Stimulated activated naive B cell treated with anti-CD40 and anti-IgM and Interleukin-4, amounts not matched to agents 10 μg/mL and 1 μg/mL and 100 μg/mL, for 72 hours (primary cell): ENCODE measurements at regions not wholly inside any gene's neighbourhood (a gene's known extent, or its start where the extent isn't known, plus 50 kb on each side); places are given as distances from the start of the nearest gene placed in this dataset.

Source experiments
- ATAC-seq, 2 donors: fragments of 150-1000 bp; cut with Tn5 transposase; replicated peaks; 2 replicates each; pipeline ENCODE4 v1.10.0; 2021; ENCODE audit warnings: moderate library complexity in 1 of 2
- DNase-seq: peaks from one replicate; pipeline ENCODE4 v3.0.0; 2021
- H3K27ac Mint-ChIP-seq: one replicate; pipeline ENCODE4 v1.8.0; 2022; ENCODE audit warnings: mild to moderate bottlenecking, mixed read lengths
- H3K27me3 Mint-ChIP-seq, 2 donors: one replicate each; pipeline ENCODE4 v1.8.0; 2022; ENCODE audit warnings: mixed read lengths in 2 of 2
- H3K36me3 Mint-ChIP-seq, 2 donors: one replicate each; pipeline ENCODE4 v1.8.0; 2022; ENCODE audit warnings: mixed read lengths in 2 of 2, mild to moderate bottlenecking in 1 of 2
- H3K4me1 Mint-ChIP-seq, 2 donors: one replicate each; pipeline ENCODE4 v1.8.0; 2022; ENCODE audit warnings: mixed read lengths in 2 of 2, mild to moderate bottlenecking in 1 of 2
- H3K4me3 Mint-ChIP-seq, 2 donors: one replicate each; pipeline ENCODE4 v1.8.0; 2022; ENCODE audit warnings: mild to moderate bottlenecking in 2 of 2, mixed read lengths in 2 of 2, moderate library complexity in 1 of 2
- H3K9me3 Mint-ChIP-seq, 2 donors: one replicate each; pipeline ENCODE4 v1.8.0; 2022; ENCODE audit warnings: mixed read lengths in 2 of 2, mild to moderate bottlenecking in 1 of 2

DNA sequence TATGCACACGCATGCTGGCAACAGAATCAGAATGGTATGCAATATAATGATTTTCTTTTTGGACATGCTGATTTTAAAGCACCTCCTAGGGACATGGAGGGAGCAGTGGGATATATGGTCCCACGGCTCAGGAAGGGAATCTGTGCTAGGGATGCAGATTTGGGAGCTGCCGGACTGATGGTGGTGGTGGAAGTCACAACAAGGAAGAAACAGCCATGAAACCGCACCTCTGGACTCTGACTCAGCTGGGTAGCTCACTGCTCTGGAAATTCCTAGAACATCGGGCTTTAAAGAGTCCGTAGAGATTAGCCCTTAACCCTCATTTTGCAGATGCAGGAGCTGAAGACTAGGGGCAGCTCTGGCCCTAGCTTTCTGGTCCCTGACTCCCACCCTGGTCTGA, 364.3 kb upstream of the KLHL29 start:
- H3K4me3 Mint-ChIP-seq: no peak overlapping the region
- no peaks in the 10 kb centered on the region for H3K4me1 Mint-ChIP-seq
- ATAC-seq: no peak
- H3K36me3 Mint-ChIP-seq: no peaks in the 10 kb centered on the region
- no peak overlapping the region for H3K27ac Mint-ChIP-seq
- peaks cover 0 to 1% of the 10 kb centered on the region in 2 donors for H3K9me3 Mint-ChIP-seq
- DNase-seq: no peak
- no peaks in the 10 kb centered on the region for H3K27me3 Mint-ChIP-seq

DNA sequence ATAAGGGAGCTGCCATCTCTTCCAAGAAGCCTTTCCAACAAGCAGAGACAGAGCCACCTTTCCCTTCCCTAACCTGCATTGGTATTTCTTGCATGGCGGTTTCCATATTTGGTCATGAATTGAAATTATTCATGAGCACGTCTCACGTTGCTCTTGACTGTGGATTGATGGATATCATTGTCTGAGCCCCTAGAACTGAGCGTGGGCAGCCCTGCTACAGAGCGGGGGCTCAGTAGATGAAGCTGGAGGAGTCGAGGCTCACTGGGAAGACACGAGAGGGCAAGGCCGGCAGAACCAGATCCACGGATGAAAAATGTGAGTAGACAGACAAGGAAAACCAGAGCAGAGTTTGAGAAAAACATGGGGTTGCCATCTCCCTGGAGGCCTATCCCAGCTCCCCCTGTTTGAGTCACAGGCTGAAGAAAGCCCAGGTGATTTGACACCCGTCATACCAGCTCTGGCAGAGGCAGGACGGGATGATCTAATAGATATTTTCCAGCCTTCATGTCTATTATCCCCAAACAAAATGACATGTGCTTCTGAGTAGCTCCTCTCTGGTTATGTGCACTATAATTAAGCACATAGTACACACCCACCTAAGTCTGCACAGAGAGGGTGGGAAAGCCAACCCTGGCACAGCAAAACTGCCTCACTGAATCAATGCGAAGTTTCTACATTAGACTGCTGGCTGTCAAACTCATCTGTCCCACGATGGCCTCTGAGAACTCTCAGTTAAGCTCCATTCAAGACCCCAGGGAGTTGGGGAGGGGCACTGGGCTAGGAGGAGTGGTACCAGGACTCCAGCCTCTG, 363.5 kb upstream of the KLHL29 start:
- H3K4me3 Mint-ChIP-seq: no peak overlapping the region
- H3K9me3 Mint-ChIP-seq: peaks cover 0 to 1% of the 10 kb centered on the region in 2 donors
- ATAC-seq: no peak
- DNase-seq: no peak
- H3K36me3 Mint-ChIP-seq: no peaks in the 10 kb centered on the region
- no peaks in the 10 kb centered on the region for H3K27me3 Mint-ChIP-seq
- no peaks in the 10 kb centered on the region for H3K4me1 Mint-ChIP-seq
- no peak overlapping the region for H3K27ac Mint-ChIP-seq

- H3K9me3 Mint-ChIP-seq: peaks cover 0 to 1% of the 10 kb centered on the region in 2 donors
- H3K4me3 Mint-ChIP-seq: no peak overlapping the region
- ATAC-seq: no peak
- no peaks in the 10 kb centered on the region for H3K36me3 Mint-ChIP-seq
- DNase-seq: no peak
- peaks cover 0 to 8% of the 10 kb centered on the region in 2 donors for H3K27me3 Mint-ChIP-seq
- no peak overlapping the region for H3K27ac Mint-ChIP-seq
- H3K4me1 Mint-ChIP-seq: no peaks in the 10 kb centered on the region
Observed at GRCh38 chr2:23023722-23024121, 361.3 kb upstream of the KLHL29 start.

DNA sequence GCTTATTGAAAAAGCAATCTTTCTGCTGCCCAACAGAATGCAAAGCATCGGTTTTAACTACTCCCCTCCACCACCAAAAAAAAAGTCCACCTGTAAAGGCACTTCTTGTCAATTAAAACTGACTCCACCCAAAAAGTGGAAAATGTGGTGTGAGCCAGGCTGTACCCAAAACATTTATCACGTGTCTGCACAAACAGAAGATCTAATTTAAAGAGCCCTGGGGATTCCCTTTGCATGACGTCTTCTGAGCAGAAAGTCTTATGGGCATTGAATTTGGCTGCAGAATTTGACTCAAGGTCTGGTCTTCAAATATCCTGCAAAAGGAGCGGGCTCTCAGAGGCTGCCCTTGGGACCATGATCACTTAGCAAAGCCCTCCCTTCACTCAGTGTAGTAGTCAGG, 358.3 kb upstream of the KLHL29 start:
- Mint-ChIP-seq H3K27me3 (peaks cover 0 to 8% of the 10 kb centered on the region in 2 donors), H3K27ac (no peak overlapping the region), H3K4me1 (no peaks in the 10 kb centered on the region), H3K9me3 (peaks cover 1% of the 10 kb centered on the region in 2 donors), H3K4me3 (no peak overlapping the region), H3K36me3 (no peaks in the 10 kb centered on the region)
- no peak for DNase-seq
- ATAC-seq: no peak

GRCh38 chr2:23027396-23027795, 357.6 kb upstream of the KLHL29 start:
- peaks cover 1 to 4% of the 10 kb centered on the region in 2 donors for H3K9me3 Mint-ChIP-seq
- no peak for DNase-seq
- no peak overlapping the region for H3K4me3 Mint-ChIP-seq
- peaks cover 0 to 8% of the 10 kb centered on the region in 2 donors for H3K27me3 Mint-ChIP-seq
- no peak overlapping the region for H3K27ac Mint-ChIP-seq
- H3K36me3 Mint-ChIP-seq: no peaks in the 10 kb centered on the region
- no peaks in the 10 kb centered on the region for H3K4me1 Mint-ChIP-seq
- ATAC-seq: no peak

- peaks cover 0 to 8% of the 10 kb centered on the region in 2 donors for H3K27me3 Mint-ChIP-seq
- no peaks in the 10 kb centered on the region for H3K4me1 Mint-ChIP-seq
- DNase-seq (no peak), ATAC-seq (no peak)
- H3K9me3 Mint-ChIP-seq: peaks cover 1 to 4% of the 10 kb centered on the region in 2 donors
- no peak overlapping the region for H3K27ac Mint-ChIP-seq
- no peak overlapping the region for H3K4me3 Mint-ChIP-seq
- no peaks in the 10 kb centered on the region for H3K36me3 Mint-ChIP-seq
Observed at GRCh38 chr2:23028106-23028505, 356.9 kb upstream of the KLHL29 start.

DNA sequence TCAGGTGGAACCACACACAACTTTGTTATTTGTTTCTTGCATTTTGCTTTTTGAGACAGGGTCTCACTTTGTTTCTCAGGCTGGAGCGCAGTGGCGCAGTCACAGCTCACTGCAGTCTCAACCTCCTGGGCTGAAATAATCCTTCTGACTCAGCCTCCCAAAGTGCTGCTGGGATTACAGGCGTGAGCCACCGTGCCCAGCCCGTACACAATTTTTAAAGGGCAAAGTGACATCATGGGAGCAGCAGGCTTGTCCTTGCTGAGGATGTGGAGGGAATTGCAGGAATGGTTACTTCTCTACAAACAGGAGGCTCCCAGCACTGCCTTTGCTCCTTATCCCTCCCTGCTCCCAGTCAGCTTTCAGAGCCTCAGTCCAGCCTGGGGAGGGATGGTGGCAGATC, 355.9 kb upstream of the KLHL29 start:
- ATAC-seq: no peak
- no peak overlapping the region for H3K27ac Mint-ChIP-seq
- H3K4me1 Mint-ChIP-seq: no peaks in the 10 kb centered on the region
- H3K4me3 Mint-ChIP-seq: no peak overlapping the region
- H3K36me3 Mint-ChIP-seq: no peaks in the 10 kb centered on the region
- peaks cover 3 to 4% of the 10 kb centered on the region in 2 donors for H3K9me3 Mint-ChIP-seq
- DNase-seq: no peak
- H3K27me3 Mint-ChIP-seq: peaks cover 0 to 8% of the 10 kb centered on the region in 2 donors

- H3K27ac Mint-ChIP-seq: no peak overlapping the region
- H3K9me3 Mint-ChIP-seq: peaks cover 2 to 4% of the 10 kb centered on the region in 2 donors
- H3K4me1 Mint-ChIP-seq: no peaks in the 10 kb centered on the region
- H3K36me3 Mint-ChIP-seq: no peaks in the 10 kb centered on the region
- peaks cover 0 to 8% of the 10 kb centered on the region in 2 donors for H3K27me3 Mint-ChIP-seq
- DNase-seq: no peak
- no peak for ATAC-seq
- no peak overlapping the region for H3K4me3 Mint-ChIP-seq
Observed at GRCh38 chr2:23029951-23030350, 355.0 kb upstream of the KLHL29 start.

DNA sequence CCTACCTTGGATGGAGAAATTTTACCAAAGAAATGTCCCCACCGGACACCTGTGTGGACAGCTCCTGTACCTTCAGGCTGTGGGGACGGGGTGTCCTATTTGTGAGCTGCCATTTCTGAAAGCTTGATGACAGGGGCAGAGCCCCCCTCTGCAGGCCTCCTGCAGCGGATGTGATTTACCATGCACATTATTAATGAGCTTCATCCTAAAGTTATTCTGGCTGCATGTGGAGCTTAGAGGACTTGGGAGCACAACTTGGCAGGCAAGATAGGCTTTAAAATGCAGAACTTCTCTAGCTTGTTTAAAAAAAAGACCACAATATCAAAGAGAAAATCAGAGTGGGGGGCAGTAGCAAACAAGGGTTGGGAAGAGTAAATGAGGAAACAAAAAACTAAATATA, 350.0 kb upstream of the KLHL29 start:
- Mint-ChIP-seq H3K9me3 (peaks cover 4% of the 10 kb centered on the region in 2 donors), H3K27ac (no peak overlapping the region), H3K4me1 (no peaks in the 10 kb centered on the region), H3K36me3 (no peaks in the 10 kb centered on the region), H3K27me3 (no peaks in the 10 kb centered on the region), H3K4me3 (no peak overlapping the region)
- DNase-seq (no peak), ATAC-seq (no peak)

DNA sequence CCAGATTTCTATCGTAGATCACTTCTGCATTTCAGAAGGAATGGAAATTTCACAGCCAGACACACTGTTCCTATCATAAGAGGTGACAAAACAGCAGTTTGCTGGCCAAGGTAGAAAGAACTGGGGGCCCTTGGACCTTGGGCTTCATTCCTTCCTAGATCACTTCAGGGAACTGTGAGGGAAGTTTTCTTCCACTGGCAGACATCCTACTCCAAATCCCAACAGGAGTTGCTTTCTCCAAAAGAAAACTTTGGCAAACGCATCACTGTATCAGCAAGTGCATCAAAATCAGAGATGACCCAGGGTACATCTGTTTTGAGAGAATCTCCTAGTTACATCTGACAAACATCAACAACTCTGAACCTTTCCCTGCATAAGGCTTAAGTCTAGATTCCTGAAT, 348.4 kb upstream of the KLHL29 start:
- Mint-ChIP-seq H3K9me3 (peaks cover 3 to 4% of the 10 kb centered on the region in 2 donors), H3K27me3 (peaks cover 0 to 3% of the 10 kb centered on the region in 2 donors), H3K4me3 (no peak overlapping the region), H3K36me3 (no peaks in the 10 kb centered on the region), H3K4me1 (no peaks in the 10 kb centered on the region), H3K27ac (no peak overlapping the region)
- no peak for DNase-seq
- ATAC-seq: no peak

- ATAC-seq (no peak), DNase-seq (no peak)
- H3K4me1 Mint-ChIP-seq: no peaks in the 10 kb centered on the region
- peaks cover 0 to 6% of the 10 kb centered on the region in 2 donors for H3K27me3 Mint-ChIP-seq
- no peak overlapping the region for H3K4me3 Mint-ChIP-seq
- no peak overlapping the region for H3K27ac Mint-ChIP-seq
- no peaks in the 10 kb centered on the region for H3K36me3 Mint-ChIP-seq
- H3K9me3 Mint-ChIP-seq: peaks cover 0 to 4% of the 10 kb centered on the region in 2 donors
Observed at GRCh38 chr2:23037596-23037995, 347.4 kb upstream of the KLHL29 start.

GRCh38 chr2:23041443-23041842, 343.5 kb upstream of the KLHL29 start:
- peaks cover 0 to 3% of the 10 kb centered on the region in 2 donors for H3K9me3 Mint-ChIP-seq
- no peak overlapping the region for H3K4me3 Mint-ChIP-seq
- peaks cover 0 to 6% of the 10 kb centered on the region in 2 donors for H3K27me3 Mint-ChIP-seq
- H3K27ac Mint-ChIP-seq: no peak overlapping the region
- DNase-seq (no peak), ATAC-seq (peak in 1 of 2 donors; percentile 21)
- H3K36me3 Mint-ChIP-seq: no peaks in the 10 kb centered on the region
- no peaks in the 10 kb centered on the region for H3K4me1 Mint-ChIP-seq

DNA sequence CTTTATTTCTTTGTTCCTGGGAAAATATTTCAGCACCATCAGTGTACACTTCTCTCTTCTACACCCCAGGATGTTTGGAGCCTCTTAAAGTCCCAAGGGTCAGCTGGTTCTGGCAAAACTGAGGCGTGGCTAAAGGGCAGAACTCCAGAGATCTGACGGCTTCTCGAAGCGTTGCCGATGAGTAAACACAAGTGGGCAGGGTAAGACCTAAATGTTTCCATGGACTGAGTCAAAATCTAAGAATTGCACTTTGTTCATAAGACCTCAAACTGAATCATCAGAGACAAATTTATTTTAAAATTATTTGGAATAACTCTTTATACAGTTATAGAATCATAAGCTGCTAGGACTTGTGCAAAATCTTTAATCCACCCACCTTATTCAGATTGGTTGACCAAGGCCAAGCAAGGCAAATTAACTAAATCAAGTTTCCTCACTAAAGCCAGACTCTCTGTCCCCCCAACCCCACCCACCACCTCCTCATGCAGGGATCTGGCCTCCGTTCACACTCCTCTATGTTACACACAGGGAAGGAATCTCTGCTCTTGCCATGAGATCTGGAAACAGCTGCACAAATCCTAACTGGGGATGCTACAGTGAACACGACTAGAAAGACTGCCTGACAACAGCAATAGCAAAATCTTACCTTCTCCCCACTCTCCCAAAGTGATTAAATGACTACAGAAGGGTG, 342.6 kb upstream of the KLHL29 start:
- Mint-ChIP-seq H3K4me3 (no peak overlapping the region), H3K9me3 (peaks cover 0 to 3% of the 10 kb centered on the region in 2 donors), H3K36me3 (no peaks in the 10 kb centered on the region), H3K4me1 (no peaks in the 10 kb centered on the region), H3K27ac (no peak overlapping the region), H3K27me3 (peaks cover 0 to 6% of the 10 kb centered on the region in 2 donors)
- DNase-seq (no peak), ATAC-seq (no peak)

DNA sequence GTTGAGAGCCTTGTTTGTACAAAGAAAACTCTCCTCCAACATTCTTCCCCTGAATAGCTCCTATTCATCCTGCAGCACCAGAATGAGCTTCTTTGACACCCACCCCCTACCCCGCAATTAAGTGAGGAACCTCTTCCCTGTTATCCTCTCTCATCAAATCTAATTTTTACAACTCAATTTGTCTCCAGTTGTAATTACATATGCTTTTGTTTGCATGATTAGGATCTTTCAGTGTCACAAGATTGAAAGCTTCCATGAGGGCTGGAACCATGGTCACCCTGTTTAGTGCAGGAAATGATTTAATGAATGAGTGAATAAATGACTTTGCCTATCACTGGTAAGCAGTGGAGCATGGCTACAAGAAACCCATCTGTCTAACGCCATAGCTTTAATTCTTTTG, 334.6 kb upstream of the KLHL29 start:
- DNase-seq (no peak), ATAC-seq (no peak)
- Mint-ChIP-seq H3K36me3 (no peaks in the 10 kb centered on the region), H3K4me1 (no peaks in the 10 kb centered on the region), H3K4me3 (no peak overlapping the region), H3K27me3 (no peaks in the 10 kb centered on the region), H3K27ac (no peak overlapping the region), H3K9me3 (peaks cover 1 to 3% of the 10 kb centered on the region in 2 donors)

DNA sequence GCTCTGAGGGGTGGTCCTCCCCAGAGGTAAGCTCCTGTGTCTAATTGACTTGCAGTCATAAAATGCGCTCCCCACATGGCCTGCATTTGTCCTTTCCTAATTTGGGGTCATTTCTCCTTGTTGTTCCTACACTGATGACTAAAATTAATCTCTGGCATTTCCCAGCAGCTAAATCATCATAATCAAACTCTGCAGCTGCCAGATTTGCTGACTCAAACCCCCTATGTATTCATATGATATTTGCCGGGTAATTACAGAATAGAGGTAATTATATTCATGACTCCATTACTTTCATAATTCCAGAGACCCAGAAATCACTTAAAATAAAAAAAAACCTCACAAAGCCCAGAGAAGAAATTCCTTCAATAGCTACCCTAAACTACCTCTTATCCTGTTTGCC, 331.4 kb upstream of the KLHL29 start:
- Mint-ChIP-seq H3K27ac (no peak overlapping the region), H3K4me1 (no peaks in the 10 kb centered on the region), H3K9me3 (peaks cover 1 to 3% of the 10 kb centered on the region in 2 donors), H3K27me3 (no peaks in the 10 kb centered on the region), H3K4me3 (no peak overlapping the region), H3K36me3 (no peaks in the 10 kb centered on the region)
- ATAC-seq (no peak), DNase-seq (no peak)
